GM19397 (cell line): ENCODE measurements at regions not wholly inside any gene's neighbourhood (a gene's known extent, or its start where the extent isn't known, plus 50 kb on each side); places are given as distances from the start of the nearest gene placed in this dataset.

Source experiments
- ATAC-seq: cut with Tn5 transposase; IDR thresholded peaks from one replicate; pipeline ENCODE4 v1.9.1; 2021; ENCODE audit warnings: mild to moderate bottlenecking, moderate library complexity; ENCODE audit not compliant: unreplicated experiment

GRCh38 chr13:83618966-83619365 lies 263.3 kb downstream of the SLITRK1 start:
- no peak for ATAC-seq

- no peak for ATAC-seq
Measured at GRCh38 chr13:83613524-83613923, 268.8 kb downstream of the SLITRK1 start.

GRCh38 chr13:83601539-83601938 lies 280.7 kb downstream of the SLITRK1 start:
- ATAC-seq = no peak

- ATAC-seq = no peak
Measured at GRCh38 chr13:83592095-83592494, 290.2 kb downstream of the SLITRK1 start.

GRCh38 chr13:83589814-83590213 lies 292.5 kb downstream of the SLITRK1 start:
- ATAC-seq = no peak

- ATAC-seq = no peak
Measured at GRCh38 chr13:83577183-83577582, 305.1 kb downstream of the SLITRK1 start.

GRCh38 chr13:83568019-83568418 lies 314.3 kb downstream of the SLITRK1 start:
- ATAC-seq = no peak

GRCh38 chr13:83563499-83563898 lies 318.8 kb downstream of the SLITRK1 start:
- ATAC-seq = no peak

- ATAC-seq = no peak
Measured at GRCh38 chr13:83557845-83558244, 324.4 kb downstream of the SLITRK1 start.

GRCh38 chr13:83549671-83550070 lies 332.6 kb downstream of the SLITRK1 start:
- no peak for ATAC-seq

GRCh38 chr13:83547043-83547442 lies 335.2 kb downstream of the SLITRK1 start:
- no peak for ATAC-seq

- no peak for ATAC-seq
Measured at GRCh38 chr13:83546476-83546875, 335.8 kb downstream of the SLITRK1 start.

GRCh38 chr13:83538636-83539035 lies 343.6 kb downstream of the SLITRK1 start:
- ATAC-seq = no peak

- ATAC-seq = no peak
Measured at GRCh38 chr13:83536941-83537340, 345.3 kb downstream of the SLITRK1 start.

- ATAC-seq = no peak
Measured at GRCh38 chr13:83536153-83536552, 346.1 kb downstream of the SLITRK1 start.

GRCh38 chr13:83532809-83533208 lies 349.5 kb downstream of the SLITRK1 start:
- no peak for ATAC-seq

GRCh38 chr13:83531022-83531421 lies 351.3 kb downstream of the SLITRK1 start:
- ATAC-seq = no peak

GRCh38 chr13:83516781-83517180 lies 365.5 kb downstream of the SLITRK1 start:
- no peak for ATAC-seq

GRCh38 chr13:83515268-83516015 lies 366.8 kb downstream of the SLITRK1 start:
- no peak for ATAC-seq

- ATAC-seq = no peak
Measured at GRCh38 chr13:83508771-83509301, 373.4 kb downstream of the SLITRK1 start.

GRCh38 chr13:83503424-83503823 lies 378.9 kb downstream of the SLITRK1 start:
- no peak for ATAC-seq

- no peak for ATAC-seq
Measured at GRCh38 chr13:83499286-83499685, 383.0 kb downstream of the SLITRK1 start.
